ENCODE measurements at regions not wholly inside any gene's neighbourhood (a gene's known extent, or its start where the extent isn't known, plus 50 kb on each side); places are given as distances from the start of the nearest gene placed in this dataset.

- Histone ChIP-seq H3K4me1 (no peaks in the 10 kb centered on the region), H3K9me3 (no peaks in the 10 kb centered on the region), H3K4me3 (ENCODE audit: low read depth, low read length) (no peak overlapping the region), H3K36me3 (no peaks in the 10 kb centered on the region), H3K27me3 (no peaks in the 10 kb centered on the region)
- DNase-seq, result no peak
- TF ChIP-seq CTCF (IDR thresholded peaks at IDR 0.05; ENCODE audit: low read depth, low read length), result no peak
Measured at GRCh38 chr9:13992138-13993088, 321.5 kb downstream of the NFIB start.

GRCh38 chr9:13991395-13991794 lies 322.5 kb downstream of the NFIB start:
- Histone ChIP-seq H3K9me3 (no peaks in the 10 kb centered on the region), H3K4me3 (ENCODE audit: low read depth, low read length) (no peak overlapping the region), H3K4me1 (no peaks in the 10 kb centered on the region), H3K27me3 (no peaks in the 10 kb centered on the region), H3K36me3 (no peaks in the 10 kb centered on the region)
- no peak for TF ChIP-seq CTCF (IDR thresholded peaks at IDR 0.05; ENCODE audit: low read depth, low read length)
- no peak for DNase-seq

GRCh38 chr9:13990994-13991393 lies 322.9 kb downstream of the NFIB start:
- DNase-seq, result no peak
- no peak for TF ChIP-seq CTCF (IDR thresholded peaks at IDR 0.05; ENCODE audit: low read depth, low read length)
- H3K4me3 ChIP-seq (ENCODE audit: low read depth, low read length), result no peak overlapping the region
- no peaks in the 10 kb centered on the region for H3K9me3 ChIP-seq
- H3K27me3 ChIP-seq, result no peaks in the 10 kb centered on the region
- no peaks in the 10 kb centered on the region for H3K4me1 ChIP-seq
- H3K36me3 ChIP-seq, result no peaks in the 10 kb centered on the region

- Histone ChIP-seq H3K36me3 (no peaks in the 10 kb centered on the region), H3K27me3 (no peaks in the 10 kb centered on the region), H3K4me1 (no peaks in the 10 kb centered on the region), H3K9me3 (no peaks in the 10 kb centered on the region), H3K4me3 (ENCODE audit: low read depth, low read length) (no peak overlapping the region)
- no peak for TF ChIP-seq CTCF (IDR thresholded peaks at IDR 0.05; ENCODE audit: low read depth, low read length)
- DNase-seq, result no peak
Measured at GRCh38 chr9:13990331-13990730, 323.6 kb downstream of the NFIB start.

- H3K4me3 ChIP-seq (ENCODE audit: low read depth, low read length), result no peak overlapping the region
- no peak for TF ChIP-seq CTCF (IDR thresholded peaks at IDR 0.05; ENCODE audit: low read depth, low read length)
- no peaks in the 10 kb centered on the region for H3K9me3 ChIP-seq
- DNase-seq, result no peak
- no peaks in the 10 kb centered on the region for H3K27me3 ChIP-seq
- no peaks in the 10 kb centered on the region for H3K36me3 ChIP-seq
- no peaks in the 10 kb centered on the region for H3K4me1 ChIP-seq
Measured at GRCh38 chr9:13988944-13989343, 325.0 kb downstream of the NFIB start.

GRCh38 chr9:13983607-13984006 lies 330.3 kb downstream of the NFIB start:
- Histone ChIP-seq H3K4me1 (no peaks in the 10 kb centered on the region), H3K4me3 (ENCODE audit: low read depth, low read length) (no peak overlapping the region), H3K9me3 (no peaks in the 10 kb centered on the region), H3K36me3 (no peaks in the 10 kb centered on the region), H3K27me3 (no peaks in the 10 kb centered on the region)
- DNase-seq, result no peak
- no peak for TF ChIP-seq CTCF (IDR thresholded peaks at IDR 0.05; ENCODE audit: low read depth, low read length)

All from BE2C (cell line).